COLO668 (cell line): ENCODE measurements at regions not wholly inside any gene's neighbourhood (a gene's known extent, or its start where the extent isn't known, plus 50 kb on each side); places are given as distances from the start of the nearest gene placed in this dataset.

Experiments used
- DNase-seq: peaks from one replicate; lab custom pipeline; 2025; ENCODE audit not compliant: unreplicated experiment; lab: John Stamatoyannopoulos, UW

DNA sequence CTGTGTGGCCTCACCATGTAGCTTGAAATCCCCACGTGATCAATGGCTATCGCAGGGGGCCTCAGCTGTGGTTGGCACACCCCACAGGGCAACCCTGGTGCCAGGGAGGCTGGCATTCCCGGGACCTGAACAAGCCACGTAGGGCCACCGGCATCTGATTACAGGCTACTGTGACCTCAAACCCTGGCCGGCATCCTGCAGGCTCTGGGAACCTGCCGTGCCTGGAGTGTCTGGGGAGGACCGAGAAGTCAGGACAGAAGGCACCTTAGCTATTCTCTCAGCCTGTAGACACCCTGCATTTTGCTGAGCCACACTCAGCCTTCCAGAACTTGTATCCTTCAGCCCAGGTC lies 213.0 kb downstream of the GLI2 start:
- DNase-seq: no peak

DNA sequence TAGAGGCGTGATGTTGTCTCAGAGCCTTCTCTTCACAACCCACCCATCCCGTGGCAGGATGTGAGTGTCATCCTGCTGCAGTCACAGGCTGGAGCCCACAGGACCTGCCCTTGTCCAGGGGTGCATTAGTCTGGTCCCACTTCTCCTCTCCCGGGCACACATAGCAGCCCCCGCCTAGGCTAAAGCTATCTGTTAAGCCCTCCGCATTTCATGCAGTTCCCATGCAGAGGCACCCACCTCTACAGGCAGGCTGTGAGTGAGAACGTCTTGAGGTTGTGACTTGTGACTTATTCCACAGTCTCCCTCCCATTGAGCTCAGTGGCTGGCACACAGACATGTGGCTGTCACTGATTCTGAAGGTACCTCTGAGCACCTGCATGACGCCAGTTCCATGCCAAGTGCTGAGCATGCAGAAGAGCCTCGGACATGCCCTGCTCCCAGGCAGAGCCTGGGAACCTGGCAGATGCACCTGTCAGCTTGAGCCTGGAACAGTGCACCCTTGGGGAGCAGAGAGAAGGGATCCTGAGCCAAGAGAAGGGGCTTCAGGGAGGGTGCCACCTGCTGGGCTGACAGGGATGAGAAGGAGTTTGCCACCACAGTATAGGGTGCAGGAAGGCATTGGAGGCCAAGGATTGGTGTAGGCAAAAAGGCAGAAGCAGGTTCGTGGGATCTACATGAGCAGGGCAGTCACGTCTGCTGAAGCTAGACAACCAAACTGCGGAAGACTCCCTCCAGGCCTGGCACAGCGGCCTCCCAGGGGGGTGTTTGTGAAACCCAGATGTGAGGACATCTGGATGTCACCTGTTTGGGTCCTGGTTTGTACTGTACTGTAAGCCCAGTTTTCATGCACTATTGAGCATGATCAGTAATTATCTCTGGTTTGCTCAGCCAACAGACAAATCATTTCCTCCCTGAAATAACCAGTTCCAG lies 213.6 kb downstream of the GLI2 start:
- peak; percentile 53 for DNase-seq

DNA sequence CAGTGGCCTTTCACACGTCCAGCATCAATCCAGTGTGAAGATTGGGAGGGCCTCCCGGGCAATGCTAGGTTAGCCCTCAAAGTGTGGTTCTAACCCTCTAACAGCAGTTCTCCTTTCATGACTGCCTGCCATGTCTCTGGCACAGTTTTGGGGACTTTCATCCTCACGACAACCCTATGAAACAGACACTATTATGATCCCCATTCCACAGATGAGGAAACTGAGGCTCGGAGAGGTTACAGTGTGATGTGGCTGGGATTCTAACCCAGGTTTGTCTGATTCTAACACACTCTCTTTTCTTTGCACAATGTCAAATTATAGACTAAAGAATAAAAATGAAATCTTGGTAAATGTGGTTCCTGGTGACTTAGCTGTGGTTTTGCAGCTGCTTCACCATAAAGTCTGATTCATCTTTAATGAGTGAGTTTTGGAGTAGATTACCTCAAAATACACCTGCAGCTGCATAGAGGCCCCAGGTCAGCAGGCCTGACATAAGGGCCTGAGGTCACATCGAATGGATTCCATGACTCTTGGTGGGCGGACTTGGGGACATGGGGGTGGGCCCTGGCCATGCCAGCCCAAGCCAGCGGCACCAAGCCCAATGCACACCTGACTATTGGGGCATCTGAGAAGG lies 214.4 kb downstream of the GLI2 start:
- no peak for DNase-seq

DNA sequence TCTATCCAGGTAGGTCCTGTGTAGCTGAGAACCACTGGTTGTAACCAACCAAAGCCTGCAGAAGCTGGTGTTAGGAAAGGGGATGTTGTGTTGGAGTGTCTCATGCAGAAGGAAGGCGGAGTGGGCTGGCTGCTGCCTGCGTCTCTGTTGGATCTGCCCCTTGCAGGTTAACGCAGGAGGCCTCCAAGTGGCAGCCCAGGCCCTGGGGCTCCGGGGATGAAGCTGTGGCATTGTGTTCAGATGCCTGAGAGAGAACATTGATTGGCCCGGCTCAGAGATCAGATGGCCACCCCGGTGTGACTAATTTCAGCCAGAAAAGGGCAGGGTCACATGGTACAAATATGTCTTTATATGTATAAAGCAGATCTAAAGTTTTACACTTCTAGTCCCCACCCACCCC lies 216.0 kb downstream of the GLI2 start:
- DNase-seq: no peak

DNA sequence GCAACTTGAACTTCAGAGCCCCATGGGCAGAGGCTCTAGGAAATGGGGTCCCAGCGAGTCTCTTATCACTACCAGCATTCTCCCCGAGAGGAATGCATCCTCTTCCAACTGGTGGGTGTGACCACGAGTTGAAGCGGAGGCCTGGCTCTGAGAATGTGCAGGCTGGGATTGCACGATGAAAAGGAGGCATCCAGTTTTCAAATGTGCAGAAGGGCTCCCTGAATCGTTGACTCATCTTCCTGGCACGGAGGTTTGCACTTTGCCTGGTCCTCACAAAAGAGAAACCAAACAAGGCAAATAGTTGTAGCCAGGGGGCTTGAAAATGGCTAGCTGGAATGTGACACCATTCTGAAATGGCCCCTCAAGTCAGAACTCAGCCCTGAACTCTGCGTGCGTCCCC lies 216.7 kb downstream of the GLI2 start:
- no peak for DNase-seq

DNA sequence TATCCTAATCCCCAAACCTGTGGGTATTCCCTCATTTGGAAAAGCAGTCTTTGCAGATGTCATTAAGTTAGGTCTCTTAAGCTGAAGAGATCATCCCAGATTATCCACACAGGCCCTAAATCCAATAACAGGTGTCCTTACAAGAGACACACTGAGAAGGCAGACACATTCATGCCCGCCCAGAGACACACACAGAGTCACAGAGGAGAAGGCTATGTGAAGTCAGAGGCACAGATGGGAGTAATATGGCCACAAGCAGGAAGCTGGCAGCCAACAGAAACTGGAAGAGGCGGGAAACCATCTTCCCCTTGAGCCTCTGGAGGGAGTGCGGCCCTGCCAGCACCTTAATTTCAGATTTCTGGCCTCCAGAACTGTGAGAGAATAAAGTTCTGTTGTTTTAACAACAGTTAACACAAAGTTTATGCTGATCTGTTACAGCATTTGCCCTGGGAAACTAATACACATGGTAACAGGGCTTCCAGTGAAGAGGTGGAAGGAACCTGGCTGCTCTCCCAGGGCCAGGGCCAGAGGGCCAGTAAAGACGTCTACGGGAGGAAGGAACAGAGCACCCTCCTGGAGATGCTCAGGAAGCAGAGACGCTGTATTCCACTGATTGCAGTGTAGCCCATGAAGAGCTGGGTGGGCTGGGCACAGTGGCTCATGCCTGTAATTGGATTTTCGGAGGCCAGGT lies 217.5 kb downstream of the GLI2 start:
- no peak for DNase-seq

DNA sequence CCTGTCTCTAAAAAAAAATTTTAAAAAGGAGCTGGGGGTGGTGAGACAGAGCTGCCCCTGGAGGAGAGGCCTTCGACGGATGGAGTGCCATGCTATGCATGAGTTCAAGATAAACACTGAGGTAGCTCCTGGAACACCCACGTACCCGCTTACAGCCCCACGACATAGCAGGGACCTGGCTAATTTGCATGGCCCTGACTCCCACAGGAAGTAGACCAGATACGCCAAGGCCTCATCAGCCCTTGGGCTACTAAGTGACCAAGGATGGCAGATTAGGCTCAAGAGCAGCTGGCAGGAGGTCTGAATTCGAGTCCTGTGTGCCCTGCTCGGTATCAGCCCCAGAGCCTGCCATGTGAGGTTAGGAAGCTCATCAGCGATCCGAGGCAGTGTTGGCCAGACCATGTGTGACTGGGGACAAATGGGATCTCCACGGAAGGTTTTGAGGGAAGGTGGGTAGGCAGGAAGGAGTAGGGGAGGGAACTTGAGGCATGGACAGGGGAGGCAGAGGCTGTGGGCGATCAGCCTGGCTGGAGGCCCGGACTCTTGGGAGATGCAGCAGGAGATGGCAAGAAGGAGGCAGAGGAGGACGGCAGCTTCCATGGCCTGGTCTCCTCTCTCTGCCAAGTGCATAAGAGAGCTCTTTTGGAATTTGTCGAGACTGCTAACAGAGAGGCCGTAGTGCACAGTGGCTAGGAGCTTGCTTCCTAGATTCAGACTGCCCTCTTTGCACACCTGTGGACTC lies 218.3 kb downstream of the GLI2 start:
- DNase-seq: no peak

DNA sequence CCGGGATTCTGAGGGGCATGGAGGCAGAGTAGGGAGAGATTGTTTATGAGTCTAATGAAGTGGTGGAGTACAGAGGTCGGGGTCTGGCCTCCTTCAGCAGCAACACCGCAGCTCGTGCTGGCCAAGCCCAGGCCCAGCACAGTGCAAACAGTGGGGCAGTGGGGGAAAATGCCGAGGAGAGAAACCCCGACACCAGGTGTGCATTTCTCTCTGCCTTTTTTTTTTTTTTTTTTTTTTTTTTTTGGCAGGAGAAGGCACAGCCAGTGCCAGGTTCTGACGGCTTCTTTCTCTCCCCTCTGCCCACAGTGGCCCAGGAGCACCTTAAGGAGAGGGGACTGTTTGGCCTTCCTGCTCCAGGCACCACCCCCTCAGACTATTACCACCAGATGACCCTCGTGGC lies 219.3 kb downstream of the GLI2 start:
- DNase-seq: no peak

DNA sequence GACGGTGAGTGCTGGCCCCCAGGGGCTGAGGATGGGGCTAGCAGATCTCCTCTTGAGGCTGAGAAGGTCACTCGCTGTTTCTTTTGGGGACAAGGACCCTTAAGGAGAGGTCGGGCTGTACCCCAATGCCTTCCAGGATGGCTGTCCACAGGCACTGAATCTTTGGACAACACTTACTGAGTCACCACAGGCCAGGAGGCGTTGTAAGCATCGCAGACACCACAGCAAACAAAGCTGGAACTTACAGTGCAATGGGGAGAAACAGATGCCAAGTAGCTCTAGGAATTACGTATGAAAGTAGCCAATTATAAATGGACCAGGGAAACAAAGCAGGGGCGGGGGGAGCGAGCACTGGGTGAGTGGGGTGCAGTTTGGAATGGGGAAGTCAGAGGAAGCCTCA lies 219.8 kb downstream of the GLI2 start:
- DNase-seq: no peak

DNA sequence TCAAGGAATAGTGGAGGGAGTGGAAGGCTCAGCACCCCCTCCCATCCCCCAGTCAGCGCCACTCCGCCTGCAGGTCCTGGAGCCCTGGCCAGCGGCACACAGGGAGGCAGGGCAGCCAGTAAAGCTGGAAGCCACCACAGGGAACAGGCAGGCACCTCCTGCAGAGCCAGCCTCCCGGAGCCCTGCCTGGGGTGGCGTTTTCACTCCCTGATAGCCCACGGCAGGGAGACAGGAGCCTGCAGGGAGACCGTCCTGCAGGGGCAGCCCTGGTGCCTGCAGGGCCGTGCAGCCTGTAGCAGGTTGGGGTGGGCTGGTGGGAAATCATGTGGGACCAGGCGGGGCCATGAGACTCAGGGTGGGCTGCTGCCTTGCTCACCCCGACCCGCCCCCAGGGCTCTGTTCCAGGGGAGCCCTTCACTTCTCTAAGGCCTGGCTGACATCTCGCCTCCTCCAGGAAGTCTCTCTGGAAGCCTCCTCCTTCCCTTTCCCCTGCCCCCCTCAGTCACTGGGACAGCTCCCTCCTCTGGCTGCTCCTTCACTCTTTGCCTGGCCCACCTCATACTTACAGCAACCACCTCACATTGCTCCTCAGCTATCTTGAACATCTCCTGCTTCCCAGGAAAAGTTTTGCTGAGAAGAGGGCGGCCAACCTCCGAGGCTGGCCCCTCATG lies 221.0 kb downstream of the GLI2 start:
- no peak for DNase-seq

DNA sequence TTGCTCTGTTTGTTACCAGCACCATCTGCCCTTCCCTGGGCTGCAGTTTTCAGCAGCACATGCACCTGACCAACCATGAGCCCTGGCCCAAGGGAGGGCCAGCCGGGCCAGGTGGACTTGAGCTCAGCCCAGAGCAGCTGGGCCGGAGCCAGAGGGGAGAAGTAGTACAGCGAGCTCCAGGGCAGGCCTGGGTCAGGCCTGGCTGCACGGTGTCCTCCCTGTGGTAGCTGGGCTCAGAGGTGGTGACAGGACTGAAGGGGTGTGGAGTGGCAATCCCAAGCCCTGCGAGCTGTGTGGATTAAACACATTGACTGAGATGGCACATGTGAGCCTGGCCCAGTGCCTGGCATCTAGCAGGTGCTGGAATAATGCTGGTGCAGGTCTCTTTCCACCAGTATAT lies 222.2 kb downstream of the GLI2 start:
- DNase-seq: no peak

DNA sequence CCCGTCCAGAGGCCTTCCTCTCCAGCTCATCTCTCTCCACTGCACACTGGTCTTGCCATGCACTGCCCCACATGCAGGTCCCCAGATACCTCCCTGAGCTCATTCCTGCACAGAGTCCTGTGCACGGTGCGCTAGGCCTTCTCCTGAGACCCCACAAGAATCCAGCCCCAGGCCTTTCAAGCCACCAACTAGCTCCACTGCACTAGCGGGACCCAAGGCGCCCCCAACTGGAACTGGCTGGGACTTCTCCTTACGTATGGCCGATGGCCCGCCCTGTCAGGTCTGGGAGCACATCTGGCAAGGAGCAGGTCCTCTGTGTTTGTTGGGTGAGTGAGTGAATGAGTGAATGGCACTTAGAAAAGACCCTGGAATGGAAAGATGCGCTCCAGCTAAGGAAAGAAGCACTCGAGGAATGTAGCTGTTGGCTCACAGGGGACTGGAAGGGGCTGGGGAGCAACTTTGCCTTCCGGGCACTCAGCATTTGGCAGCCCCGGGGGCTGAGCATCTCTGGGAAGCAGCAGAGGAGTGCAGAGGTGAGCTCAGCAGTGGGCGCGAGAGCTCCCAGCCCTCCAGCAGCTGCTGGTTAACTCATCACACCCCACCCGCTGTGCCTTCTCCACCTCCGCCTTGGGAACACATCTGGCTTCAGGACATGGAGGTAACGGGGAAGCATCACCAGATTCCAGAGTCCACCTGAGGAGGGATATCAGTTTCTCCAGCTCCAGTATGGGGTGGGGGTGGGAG lies 223.1 kb downstream of the GLI2 start:
- DNase-seq: peak; percentile 49

DNA sequence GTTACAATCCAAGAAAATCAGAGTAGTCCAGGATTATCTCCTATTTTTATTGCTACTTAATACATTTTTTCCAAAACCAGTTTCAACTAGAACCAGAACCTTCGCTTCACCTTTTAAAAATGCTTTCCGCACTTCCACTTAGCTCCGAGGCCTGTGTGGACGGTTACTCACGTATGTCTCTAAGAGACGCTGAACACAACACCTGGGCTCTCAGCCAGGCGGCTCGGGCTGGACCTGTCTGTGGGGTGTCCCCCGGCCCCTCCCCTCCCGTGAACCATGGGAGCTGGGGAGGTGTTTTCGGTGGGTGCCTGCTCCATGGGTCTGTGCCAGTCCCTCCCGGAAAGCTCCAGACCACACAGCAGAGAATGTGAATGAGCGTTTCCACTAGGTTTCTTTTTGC lies 223.8 kb downstream of the GLI2 start:
- DNase-seq: peak; percentile 50

DNA sequence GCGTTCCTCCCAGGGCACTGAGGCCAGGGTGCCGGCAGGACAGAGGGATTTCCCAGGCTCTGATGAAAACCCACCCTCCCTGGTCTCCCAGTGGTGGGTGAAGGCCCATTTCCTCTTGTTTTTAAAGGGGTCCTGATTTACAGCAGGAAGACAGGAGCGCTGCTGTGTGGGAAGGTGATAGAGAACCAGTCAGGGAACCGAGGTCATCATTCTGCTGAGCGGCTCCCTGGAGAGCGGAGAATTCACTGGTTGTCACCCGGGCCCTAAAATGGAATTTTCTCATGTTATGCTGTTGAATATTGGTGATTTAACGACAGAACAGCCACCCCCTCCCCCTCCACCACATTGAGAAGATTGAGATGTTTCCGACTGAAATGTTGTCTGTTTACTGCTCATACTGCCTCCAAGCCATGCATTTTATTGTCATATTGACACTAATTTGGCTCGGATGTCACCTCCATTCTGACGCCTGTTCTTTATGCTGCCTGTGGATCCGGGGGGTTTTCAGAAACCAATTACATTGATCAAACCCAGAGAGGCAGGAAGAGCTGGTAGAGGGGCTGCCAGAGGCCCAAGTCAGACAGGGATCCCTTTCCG lies 225.2 kb downstream of the GLI2 start:
- DNase-seq: no peak

DNA sequence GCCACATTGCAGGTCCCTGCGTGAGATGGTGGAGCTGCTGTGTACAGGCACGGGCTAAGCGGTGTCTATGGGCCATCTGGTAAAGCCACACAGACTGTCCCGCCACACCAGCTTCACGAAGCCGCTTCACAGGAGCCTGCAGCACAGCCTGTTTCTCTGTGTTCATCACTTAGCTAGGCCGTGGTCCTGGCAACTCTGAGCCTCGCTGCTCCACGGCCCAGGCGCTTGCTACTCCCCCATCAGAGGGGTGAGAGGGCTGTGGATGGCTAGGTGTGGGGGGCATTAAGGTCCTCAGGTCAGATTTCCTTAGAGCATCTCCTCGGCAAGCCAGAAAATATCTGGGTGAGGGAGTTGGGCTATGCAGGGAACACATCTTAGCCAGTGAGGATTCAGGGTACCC lies 225.7 kb downstream of the GLI2 start:
- no peak for DNase-seq

DNA sequence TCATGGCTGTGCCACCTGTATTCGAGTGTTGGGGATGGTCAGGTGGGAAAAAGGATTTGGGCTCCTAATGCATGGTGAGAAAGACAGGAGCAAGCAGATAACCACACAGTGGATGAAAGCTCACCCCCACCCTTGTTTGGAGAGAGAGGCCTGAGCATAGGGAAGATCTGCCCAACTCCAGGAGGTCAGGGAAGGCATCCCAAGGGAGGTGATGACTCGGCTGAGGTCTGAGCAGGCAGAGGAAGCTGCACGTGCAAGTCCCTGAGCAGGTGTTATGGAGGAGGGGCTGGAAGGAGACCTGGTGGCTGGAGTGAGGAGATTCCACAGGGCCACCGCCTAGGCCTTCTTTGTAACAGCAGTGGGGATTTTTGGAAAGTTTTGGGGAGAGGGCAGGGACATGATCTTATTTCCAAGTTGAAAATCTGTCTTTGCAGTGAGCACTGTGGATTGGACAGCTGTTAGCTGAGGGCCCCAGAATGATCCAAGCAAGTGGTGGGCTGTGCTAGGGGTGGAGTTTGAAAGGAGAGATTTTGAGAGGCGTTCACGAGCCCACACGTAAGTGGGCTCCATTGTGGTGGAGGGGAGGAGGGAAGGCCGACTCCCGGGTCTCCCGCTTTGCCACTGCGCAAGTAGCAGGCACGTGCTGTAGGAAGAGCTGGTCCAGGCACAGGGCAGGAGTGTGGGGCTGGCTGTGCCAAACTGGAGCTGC lies 228.5 kb downstream of the GLI2 start:
- peak; percentile 43 for DNase-seq

DNA sequence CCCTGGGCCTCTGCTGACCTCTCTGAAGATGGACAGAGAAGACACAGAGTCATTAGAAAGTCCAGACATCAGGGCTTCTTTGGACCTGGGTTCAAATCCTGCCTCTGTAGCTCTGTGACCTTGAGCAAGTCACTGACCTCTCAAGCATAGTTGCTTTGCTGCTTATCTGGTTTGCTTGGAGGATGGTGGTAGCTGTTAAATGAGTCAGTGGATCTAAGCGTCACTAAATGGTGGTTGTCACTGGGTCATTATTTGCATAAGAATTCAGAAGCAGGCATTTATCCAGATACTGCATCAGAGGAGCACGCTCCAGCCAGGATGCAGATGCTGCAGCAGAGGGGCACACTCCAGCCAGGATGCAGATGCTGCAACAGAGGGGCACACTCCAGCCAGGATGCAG lies 229.2 kb downstream of the GLI2 start:
- no peak for DNase-seq

DNA sequence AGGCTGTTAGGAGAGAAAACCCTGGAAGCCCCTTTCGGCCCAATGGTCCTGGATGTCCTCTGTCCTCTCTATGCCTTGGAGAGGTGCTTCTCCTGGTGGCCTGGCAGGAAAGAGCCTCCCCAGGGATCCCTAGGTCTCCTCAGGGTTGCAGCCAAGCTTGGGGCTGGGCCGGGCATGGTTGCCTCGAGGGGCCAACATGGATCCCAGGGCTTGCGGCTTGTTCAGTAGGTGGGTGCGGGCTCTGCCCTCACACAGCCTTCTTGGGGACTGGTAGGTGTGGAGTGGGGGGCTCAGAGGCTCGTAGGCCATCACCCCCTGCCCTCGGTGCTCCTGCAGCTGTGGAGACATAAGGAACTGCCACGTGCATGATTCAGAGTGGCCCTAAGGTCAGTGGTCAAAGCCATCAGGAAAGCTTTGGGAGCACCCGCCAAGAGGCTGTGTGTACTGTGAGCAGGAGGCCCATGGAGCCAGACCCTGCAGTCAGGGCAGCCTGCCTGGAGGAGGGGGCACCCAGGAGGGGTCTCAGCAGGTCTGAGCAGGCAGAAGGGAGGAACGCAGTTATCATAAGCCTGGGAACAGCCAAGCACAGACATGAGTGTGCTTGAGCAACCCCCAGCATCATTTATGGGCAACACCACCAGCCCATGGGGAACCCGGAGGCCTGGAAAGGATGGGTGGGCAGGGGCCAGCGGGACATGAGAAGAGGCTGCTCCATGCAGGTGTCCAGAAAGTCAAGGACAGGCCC lies 231.0 kb downstream of the GLI2 start:
- DNase-seq: no peak
